Keratinocyte (primary cell): ENCODE measurements at regions not wholly inside any gene's neighbourhood (a gene's known extent, or its start where the extent isn't known, plus 50 kb on each side); places are given as distances from the start of the nearest gene placed in this dataset.

ENCODE experiments used
- DNase-seq: peaks from one replicate; pipeline ENCODE4 v3.0.0-alpha.2; 2011; ENCODE audit warnings: low read depth, missing footprints, low spot score
- FAIRE-seq: peaks from 2 replicates; lab custom pipeline; 2011; peaks lifted over from hg19 to GRCh38; lab: Jason Lieb, UNC
- H2AFZ ChIP-seq: 2 replicates; pipeline ENCODE4 v1.6.0; 2012; ENCODE audit warnings: low read length, control low read depth, inconsistent platforms; ENCODE audit not compliant: control insufficient read depth
- H3K27ac ChIP-seq: 2 replicates; pipeline ENCODE4 v1.5.1; 2011; ENCODE audit warnings: low read length; ENCODE audit not compliant: control insufficient read depth, insufficient read depth
- H3K27me3 ChIP-seq: 3 replicates; pipeline ENCODE4 v1.6.0; 2011; ENCODE audit warnings: low read length; ENCODE audit not compliant: control insufficient read depth, insufficient read depth; ENCODE audit errors: extremely low read depth
- H3K36me3 ChIP-seq, 2 experiments: 2 replicates in 1 of 2; 3 replicates in 1 of 2; pipeline ENCODE4 v1.5.1; 2011; ENCODE audit warnings: low read length in 2 of 2, mild to moderate bottlenecking in 1 of 2; ENCODE audit not compliant: control insufficient read depth in 2 of 2, insufficient read depth in 2 of 2; ENCODE audit errors: extremely low read depth in 1 of 2
- H3K4me1 ChIP-seq: 3 replicates; pipeline ENCODE4 v1.5.1; 2011; ENCODE audit warnings: low read length; ENCODE audit not compliant: control insufficient read depth, insufficient read depth; ENCODE audit errors: extremely low read depth
- H3K4me2 ChIP-seq: 3 replicates; pipeline ENCODE4 v1.6.0; 2011; ENCODE audit warnings: low read depth, low read length; ENCODE audit not compliant: control insufficient read depth, insufficient read depth; ENCODE audit errors: extremely low read depth
- H3K4me3 ChIP-seq, 3 experiments: fragments of 200-600 bp in 1 of 3; sonication (generic) in 1 of 3; 2 replicates in 2 of 3; 3 replicates in 1 of 3; pipeline ENCODE4 v1.5.1; 2011 to 2016; ENCODE audit warnings: low read length in 3 of 3, mild to moderate bottlenecking in 3 of 3, control low read depth in 2 of 3, inconsistent platforms in 1 of 3, low read depth in 1 of 3, mixed read lengths in 1 of 3, mixed run types in 1 of 3, moderate library complexity in 1 of 3; ENCODE audit not compliant: control insufficient read depth in 2 of 3, insufficient read depth in 2 of 3; ENCODE audit errors: extremely low read depth in 1 of 3
- H3K79me2 ChIP-seq: 2 replicates; pipeline ENCODE4 v1.6.0; 2012; ENCODE audit warnings: low read length; ENCODE audit not compliant: control insufficient read depth, insufficient read depth
- H3K9ac ChIP-seq: 3 replicates; pipeline ENCODE4 v1.6.0; 2011; ENCODE audit warnings: low read length; ENCODE audit not compliant: control insufficient read depth, insufficient read depth; ENCODE audit errors: extremely low read depth
- H3K9me1 ChIP-seq: 3 replicates; pipeline ENCODE4 v1.6.0; 2011; ENCODE audit warnings: low read length; ENCODE audit not compliant: control insufficient read depth, insufficient read depth; ENCODE audit errors: extremely low read depth
- H3K9me3 ChIP-seq: 2 replicates; pipeline ENCODE4 v1.5.1; 2012; ENCODE audit warnings: low read depth, low read length; ENCODE audit not compliant: control insufficient read depth
- H4K20me1 ChIP-seq: 3 replicates; pipeline ENCODE4 v1.6.0; 2011; ENCODE audit warnings: low read length; ENCODE audit not compliant: control insufficient read depth, insufficient read depth; ENCODE audit errors: extremely low read depth
- EZH2 ChIP-seq: IDR thresholded peaks from one replicate; pipeline ENCODE4 v1.6.1; 2012; ENCODE audit warnings: inconsistent platforms, mild to moderate bottlenecking, low read length, moderate library complexity
- dilution Hi-C: fragments of 300-500 bp; cut with MboI; formaldehyde crosslinking; loops from one replicate; pipeline ENCODE4 v1.7.0; 2020; ENCODE audit warnings: low sequenced_read_pairs; ENCODE audit not compliant: extremely low pct_ligation_motif_present
- TF ChIP-seq, protein P1 (sequence below), 3 experiments: IDR thresholded peaks in 1 of 3; conservative IDR thresholded peaks in 1 of 3; optimal IDR thresholded peaks in 1 of 3; 2 replicates in 2 of 3; 3 replicates in 1 of 3; pipeline versions ENCODE3 to v1.5.1; 2011; ENCODE audit warnings: low read length in 3 of 3, mild to moderate bottlenecking in 3 of 3, moderate library complexity in 2 of 3, control low read depth in 1 of 3, inconsistent platforms in 1 of 3; ENCODE audit not compliant: insufficient read depth in 2 of 3; ENCODE audit errors: extremely low read depth in 1 of 3

DNA sequence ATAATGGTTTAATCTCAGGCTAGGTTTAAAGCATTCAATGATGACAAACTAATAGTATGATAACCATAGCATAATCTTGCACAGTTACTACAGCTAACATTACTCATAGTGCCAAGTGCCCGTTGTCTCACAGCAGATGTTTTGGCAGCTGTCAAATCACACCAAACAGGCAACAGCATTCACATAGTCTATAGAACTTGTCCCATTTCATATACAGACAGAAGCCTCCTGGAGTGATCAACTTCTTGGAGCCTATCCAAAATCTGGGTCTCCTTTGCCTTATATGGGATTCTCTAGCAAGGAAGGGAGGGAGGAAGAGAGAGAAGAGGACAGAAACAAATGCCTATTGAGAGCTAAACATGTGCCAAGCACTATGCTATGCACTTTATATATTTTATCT lies 250.6 kb upstream of the ZP4 start:
- Histone ChIP-seq H3K9me3 (no peaks in the 10 kb centered on the region), H3K4me2 (no peak overlapping the region), H3K27ac (no peak overlapping the region), H3K4me3 (no peak overlapping the region), H2AFZ (no peak overlapping the region), H3K4me1 (no peaks in the 10 kb centered on the region), H3K9ac (no peak overlapping the region), H3K9me1 (no peaks in the 10 kb centered on the region), H3K79me2 (no peaks in the 10 kb centered on the region), H3K36me3 (no peaks in the 10 kb centered on the region), H4K20me1 (no peaks in the 10 kb centered on the region), H3K27me3 (no peaks in the 10 kb centered on the region)
- DNase-seq (no peak), FAIRE-seq (no peak)
- dilution Hi-C loops: no loop called here
- TF ChIP-seq, protein P1, sequence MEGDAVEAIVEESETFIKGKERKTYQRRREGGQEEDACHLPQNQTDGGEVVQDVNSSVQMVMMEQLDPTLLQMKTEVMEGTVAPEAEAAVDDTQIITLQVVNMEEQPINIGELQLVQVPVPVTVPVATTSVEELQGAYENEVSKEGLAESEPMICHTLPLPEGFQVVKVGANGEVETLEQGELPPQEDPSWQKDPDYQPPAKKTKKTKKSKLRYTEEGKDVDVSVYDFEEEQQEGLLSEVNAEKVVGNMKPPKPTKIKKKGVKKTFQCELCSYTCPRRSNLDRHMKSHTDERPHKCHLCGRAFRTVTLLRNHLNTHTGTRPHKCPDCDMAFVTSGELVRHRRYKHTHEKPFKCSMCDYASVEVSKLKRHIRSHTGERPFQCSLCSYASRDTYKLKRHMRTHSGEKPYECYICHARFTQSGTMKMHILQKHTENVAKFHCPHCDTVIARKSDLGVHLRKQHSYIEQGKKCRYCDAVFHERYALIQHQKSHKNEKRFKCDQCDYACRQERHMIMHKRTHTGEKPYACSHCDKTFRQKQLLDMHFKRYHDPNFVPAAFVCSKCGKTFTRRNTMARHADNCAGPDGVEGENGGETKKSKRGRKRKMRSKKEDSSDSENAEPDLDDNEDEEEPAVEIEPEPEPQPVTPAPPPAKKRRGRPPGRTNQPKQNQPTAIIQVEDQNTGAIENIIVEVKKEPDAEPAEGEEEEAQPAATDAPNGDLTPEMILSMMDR (optimal IDR thresholded peaks at IDR 0.05 in 1 of 3, IDR thresholded peaks at IDR 0.05 in 1 of 3, conservative IDR thresholded peaks at IDR 0.05 in 1 of 3; ENCODE audit: extremely low read depth in 1 of 3, insufficient read depth in 2 of 3, low read length in 3 of 3): no peak
- TF ChIP-seq EZH2: no peak

DNA sequence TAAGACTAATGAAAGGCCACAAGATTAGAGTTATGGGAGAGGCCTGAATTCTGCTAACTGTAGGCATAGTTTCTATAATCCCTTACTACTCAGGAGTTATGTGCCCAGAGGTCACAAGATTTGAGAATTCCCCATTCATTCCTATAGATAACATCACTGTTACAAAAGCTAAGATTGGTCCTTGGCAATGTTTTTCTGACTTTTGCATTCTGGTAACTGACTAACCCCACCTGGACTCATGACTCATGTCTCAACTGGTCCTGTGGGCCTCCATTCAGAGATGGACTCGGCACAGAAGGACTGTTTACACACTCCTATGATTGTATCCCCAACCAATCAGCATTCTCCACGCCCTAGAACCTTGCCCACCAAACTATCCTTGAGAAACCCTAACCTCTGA lies 249.0 kb upstream of the ZP4 start:
- Histone ChIP-seq H2AFZ (no peak overlapping the region), H4K20me1 (no peaks in the 10 kb centered on the region), H3K36me3 (no peaks in the 10 kb centered on the region), H3K27me3 (no peaks in the 10 kb centered on the region), H3K27ac (no peak overlapping the region), H3K9ac (no peak overlapping the region), H3K9me3 (no peaks in the 10 kb centered on the region), H3K4me2 (no peak overlapping the region), H3K9me1 (no peaks in the 10 kb centered on the region), H3K4me3 (no peak overlapping the region), H3K79me2 (no peaks in the 10 kb centered on the region), H3K4me1 (no peaks in the 10 kb centered on the region)
- TF ChIP-seq, protein P1 (optimal IDR thresholded peaks at IDR 0.05 in 1 of 3, IDR thresholded peaks at IDR 0.05 in 1 of 3, conservative IDR thresholded peaks at IDR 0.05 in 1 of 3; ENCODE audit: extremely low read depth in 1 of 3, insufficient read depth in 2 of 3, low read length in 3 of 3): no peak
- TF ChIP-seq EZH2: no peak
- dilution Hi-C loops: no loop called here
- no peak for DNase-seq
- FAIRE-seq: no peak
